ENCODE measurements at regions not wholly inside any gene's neighbourhood (a gene's known extent, or its start where the extent isn't known, plus 50 kb on each side); places are given as distances from the start of the nearest gene placed in this dataset.

- TF ChIP-seq CTCF (IDR thresholded peaks at IDR 0.05; ENCODE audit: insufficient read depth, low read length, poor library complexity, severe bottlenecking) (no peak), EZH2phosphoT487 (conservative IDR thresholded peaks at IDR 0.05; ENCODE audit: low read length) (no peak)
These were observed 130.9 kb downstream of the GAS1 start for GRCh38 chr9:86816366-86816765.
